RPMI7951 (cell line): ENCODE measurements at regions not wholly inside any gene's neighbourhood (a gene's known extent, or its start where the extent isn't known, plus 50 kb on each side); places are given as distances from the start of the nearest gene placed in this dataset.

Experiments
- DNase-seq: peaks from one replicate; pipeline ENCODE4 v3.0.0-alpha.2; 2012; ENCODE audit warnings: low read depth

GRCh38 chr12:27179400-27180214 is 64.5 kb upstream of the STK38L start:
- peak; percentile 87 for DNase-seq

- DNase-seq: no peak
These were observed 63.1 kb upstream of the STK38L start for GRCh38 chr12:27180906-27181505.

- no peak for DNase-seq
These were observed 60.7 kb upstream of the STK38L start for GRCh38 chr12:27183342-27183741.

- DNase-seq: peak; percentile 54
These were observed 58.7 kb upstream of the STK38L start for GRCh38 chr12:27185234-27186021.

- no peak for DNase-seq
These were observed 57.9 kb upstream of the STK38L start for GRCh38 chr12:27186022-27186839.

- no peak for DNase-seq
These were observed 56.4 kb upstream of the STK38L start for GRCh38 chr12:27187697-27188096.

- no peak for DNase-seq
These were observed 53.3 kb upstream of the STK38L start for GRCh38 chr12:27190761-27191160.

- no peak for DNase-seq
These were observed 52.6 kb upstream of the STK38L start for GRCh38 chr12:27191531-27191930.

GRCh38 chr12:27192118-27192802 is 51.8 kb upstream of the STK38L start:
- no peak for DNase-seq

GRCh38 chr12:27193106-27193505 is 51.0 kb upstream of the STK38L start:
- no peak for DNase-seq

- peak; percentile 56 for DNase-seq
These were observed 50.1 kb upstream of the STK38L start for GRCh38 chr12:27193854-27194544.
